ENCODE measurements at regions not wholly inside any gene's neighbourhood (a gene's known extent, or its start where the extent isn't known, plus 50 kb on each side); places are given as distances from the start of the nearest gene placed in this dataset.

DNA sequence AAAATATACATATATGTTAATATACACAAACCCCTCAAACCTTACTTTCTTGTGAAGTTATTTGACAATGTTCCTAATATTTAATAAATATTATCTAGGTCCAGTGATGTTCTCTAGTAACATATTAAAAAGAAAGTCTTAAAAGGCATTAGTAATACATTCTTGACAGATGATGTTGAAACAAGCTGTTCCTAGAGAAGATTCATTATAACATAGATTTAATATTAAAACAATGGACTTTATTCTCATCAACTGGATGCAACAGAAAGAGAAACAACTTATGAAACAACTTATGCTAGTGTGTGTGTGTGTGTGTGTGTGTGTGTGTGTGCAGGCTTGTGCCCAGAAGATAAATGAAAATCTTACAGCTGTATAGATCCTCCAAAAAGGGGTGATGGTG, 68.5 kb upstream of the PLXNA2 start:
- TF ChIP-seq, protein P1, sequence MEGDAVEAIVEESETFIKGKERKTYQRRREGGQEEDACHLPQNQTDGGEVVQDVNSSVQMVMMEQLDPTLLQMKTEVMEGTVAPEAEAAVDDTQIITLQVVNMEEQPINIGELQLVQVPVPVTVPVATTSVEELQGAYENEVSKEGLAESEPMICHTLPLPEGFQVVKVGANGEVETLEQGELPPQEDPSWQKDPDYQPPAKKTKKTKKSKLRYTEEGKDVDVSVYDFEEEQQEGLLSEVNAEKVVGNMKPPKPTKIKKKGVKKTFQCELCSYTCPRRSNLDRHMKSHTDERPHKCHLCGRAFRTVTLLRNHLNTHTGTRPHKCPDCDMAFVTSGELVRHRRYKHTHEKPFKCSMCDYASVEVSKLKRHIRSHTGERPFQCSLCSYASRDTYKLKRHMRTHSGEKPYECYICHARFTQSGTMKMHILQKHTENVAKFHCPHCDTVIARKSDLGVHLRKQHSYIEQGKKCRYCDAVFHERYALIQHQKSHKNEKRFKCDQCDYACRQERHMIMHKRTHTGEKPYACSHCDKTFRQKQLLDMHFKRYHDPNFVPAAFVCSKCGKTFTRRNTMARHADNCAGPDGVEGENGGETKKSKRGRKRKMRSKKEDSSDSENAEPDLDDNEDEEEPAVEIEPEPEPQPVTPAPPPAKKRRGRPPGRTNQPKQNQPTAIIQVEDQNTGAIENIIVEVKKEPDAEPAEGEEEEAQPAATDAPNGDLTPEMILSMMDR (IDR thresholded peaks at IDR 0.05; ENCODE audit: insufficient read depth, low read length, poor library complexity, severe bottlenecking) = no peak
- no peak for TF ChIP-seq EZH2phosphoT487 (conservative IDR thresholded peaks at IDR 0.05; ENCODE audit: low read length)
- H2AFZ ChIP-seq (ENCODE audit: low read depth, low read length, severe bottlenecking) = no peak overlapping the region
- no peak overlapping the region for H3K4me2 ChIP-seq (ENCODE audit: low read depth, low read length, poor library complexity, severe bottlenecking)
- H3K9ac ChIP-seq (ENCODE audit: low read length) = no peak overlapping the region
- no peaks in the 10 kb centered on the region for H3K9me2 ChIP-seq (replicated peaks; ENCODE audit: insufficient read depth, low read length)
- no peaks in the 10 kb centered on the region for H3K9me3 ChIP-seq (ENCODE audit: insufficient read depth, low read length)
- H3K27me3 ChIP-seq (ENCODE audit: low read length) = no peaks in the 10 kb centered on the region
- H3K36me3 ChIP-seq (ENCODE audit: low read length) = no peaks in the 10 kb centered on the region
- no peaks in the 10 kb centered on the region for H3F3A ChIP-seq (ENCODE audit: insufficient read depth)
- H3K79me2 ChIP-seq (ENCODE audit: insufficient read depth, low read length) = no peaks in the 10 kb centered on the region
- H3K4me3 ChIP-seq (ENCODE audit: insufficient read depth, low read length, poor library complexity, severe bottlenecking) = no peak overlapping the region
- no peak overlapping the region for H3K27ac ChIP-seq (ENCODE audit: low read depth, low read length)
- no peaks in the 10 kb centered on the region for H4K20me1 ChIP-seq (ENCODE audit: low read depth, low read length)

DNA sequence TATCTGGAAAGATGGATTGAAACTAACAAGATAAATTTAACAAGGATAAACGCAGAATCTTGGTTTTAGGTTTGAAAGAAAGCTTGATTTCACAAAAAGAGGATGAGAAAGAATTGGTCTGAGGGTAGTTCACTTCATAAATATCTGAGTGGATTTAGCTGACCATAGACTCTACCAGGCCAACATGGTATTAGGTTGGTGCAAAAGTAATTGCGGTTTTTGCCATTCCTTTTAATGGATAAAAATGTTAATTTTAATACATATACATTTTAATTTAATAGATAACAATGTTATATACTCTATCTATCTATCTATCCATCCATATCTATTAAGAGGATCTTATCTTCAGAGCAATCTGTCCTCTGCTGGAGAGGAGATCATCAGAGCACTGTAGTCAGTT, 70.2 kb upstream of the PLXNA2 start:
- TF ChIP-seq, protein P1 (IDR thresholded peaks at IDR 0.05; ENCODE audit: insufficient read depth, low read length, poor library complexity, severe bottlenecking) = no peak
- no peak for TF ChIP-seq EZH2phosphoT487 (conservative IDR thresholded peaks at IDR 0.05; ENCODE audit: low read length)
- Histone ChIP-seq H3K27me3 (ENCODE audit: low read length) (no peaks in the 10 kb centered on the region; the same call in 1 of the 2 replicates), H3K9ac (ENCODE audit: low read length) (no peak overlapping the region), H4K20me1 (ENCODE audit: low read depth, low read length) (no peaks in the 10 kb centered on the region), H3F3A (ENCODE audit: insufficient read depth) (no peaks in the 10 kb centered on the region), H3K4me2 (ENCODE audit: low read depth, low read length, poor library complexity, severe bottlenecking) (no peak overlapping the region), H3K4me3 (ENCODE audit: insufficient read depth, low read length, poor library complexity, severe bottlenecking) (no peak overlapping the region), H3K36me3 (ENCODE audit: low read length) (no peaks in the 10 kb centered on the region), H3K79me2 (ENCODE audit: insufficient read depth, low read length) (no peaks in the 10 kb centered on the region), H3K9me3 (ENCODE audit: insufficient read depth, low read length) (no peaks in the 10 kb centered on the region), H3K9me2 (replicated peaks; ENCODE audit: insufficient read depth, low read length) (no peaks in the 10 kb centered on the region), H3K27ac (ENCODE audit: low read depth, low read length) (no peak overlapping the region), H2AFZ (ENCODE audit: low read depth, low read length, severe bottlenecking) (no peak overlapping the region)

GRCh38 chr1:208318150-208318734, 74.1 kb upstream of the PLXNA2 start:
- Histone ChIP-seq H3K9me3 (ENCODE audit: insufficient read depth, low read length) (no peaks in the 10 kb centered on the region), H3K4me3 (ENCODE audit: insufficient read depth, low read length, poor library complexity, severe bottlenecking) (no peak overlapping the region), H3F3A (ENCODE audit: insufficient read depth) (no peaks in the 10 kb centered on the region), H3K9me2 (replicated peaks; ENCODE audit: insufficient read depth, low read length) (no peaks in the 10 kb centered on the region), H3K36me3 (ENCODE audit: low read length) (no peaks in the 10 kb centered on the region), H3K27ac (ENCODE audit: low read depth, low read length) (no peak overlapping the region), H3K4me2 (ENCODE audit: low read depth, low read length, poor library complexity, severe bottlenecking) (no peak overlapping the region), H3K27me3 (ENCODE audit: low read length) (no peaks in the 10 kb centered on the region; the same call in 1 of the 2 replicates), H2AFZ (ENCODE audit: low read depth, low read length, severe bottlenecking) (no peak overlapping the region), H4K20me1 (ENCODE audit: low read depth, low read length) (no peaks in the 10 kb centered on the region), H3K9ac (ENCODE audit: low read length) (no peak overlapping the region), H3K79me2 (ENCODE audit: insufficient read depth, low read length) (no peaks in the 10 kb centered on the region)
- TF ChIP-seq EZH2phosphoT487 (conservative IDR thresholded peaks at IDR 0.05; ENCODE audit: low read length) = no peak
- TF ChIP-seq, protein P1 (IDR thresholded peaks at IDR 0.05; ENCODE audit: insufficient read depth, low read length, poor library complexity, severe bottlenecking) = no peak

Measured in SU-DHL-6 (cell line).